ENCODE measurements at regions not wholly inside any gene's neighbourhood (a gene's known extent, or its start where the extent isn't known, plus 50 kb on each side); places are given as distances from the start of the nearest gene placed in this dataset.

GRCh38 chr4:10773656-10774055, 89.1 kb upstream of the CLNK start:
- TF ChIP-seq, protein P1, sequence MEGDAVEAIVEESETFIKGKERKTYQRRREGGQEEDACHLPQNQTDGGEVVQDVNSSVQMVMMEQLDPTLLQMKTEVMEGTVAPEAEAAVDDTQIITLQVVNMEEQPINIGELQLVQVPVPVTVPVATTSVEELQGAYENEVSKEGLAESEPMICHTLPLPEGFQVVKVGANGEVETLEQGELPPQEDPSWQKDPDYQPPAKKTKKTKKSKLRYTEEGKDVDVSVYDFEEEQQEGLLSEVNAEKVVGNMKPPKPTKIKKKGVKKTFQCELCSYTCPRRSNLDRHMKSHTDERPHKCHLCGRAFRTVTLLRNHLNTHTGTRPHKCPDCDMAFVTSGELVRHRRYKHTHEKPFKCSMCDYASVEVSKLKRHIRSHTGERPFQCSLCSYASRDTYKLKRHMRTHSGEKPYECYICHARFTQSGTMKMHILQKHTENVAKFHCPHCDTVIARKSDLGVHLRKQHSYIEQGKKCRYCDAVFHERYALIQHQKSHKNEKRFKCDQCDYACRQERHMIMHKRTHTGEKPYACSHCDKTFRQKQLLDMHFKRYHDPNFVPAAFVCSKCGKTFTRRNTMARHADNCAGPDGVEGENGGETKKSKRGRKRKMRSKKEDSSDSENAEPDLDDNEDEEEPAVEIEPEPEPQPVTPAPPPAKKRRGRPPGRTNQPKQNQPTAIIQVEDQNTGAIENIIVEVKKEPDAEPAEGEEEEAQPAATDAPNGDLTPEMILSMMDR (IDR thresholded peaks at IDR 0.05) = no peak
- no peak for TF ChIP-seq POLR2AphosphoS5 (IDR thresholded peaks at IDR 0.05)
- no peak for TF ChIP-seq POLR2A (IDR thresholded peaks at IDR 0.05)
- no peak for TF ChIP-seq EP300 (IDR thresholded peaks at IDR 0.05; ENCODE audit: low read depth)
